G401 (cell line): ENCODE measurements at regions not wholly inside any gene's neighbourhood (a gene's known extent, or its start where the extent isn't known, plus 50 kb on each side); places are given as distances from the start of the nearest gene placed in this dataset.

ENCODE experiments used
- DNase-seq: peaks from one replicate; pipeline ENCODE4 v3.0.0-alpha.2; 2015; ENCODE audit warnings: low spot score
- in situ Hi-C: cut with HindIII; loops from 2 replicates; pipeline ENCODE4 v1.10.0; 2016; ENCODE audit warnings: low sequenced_read_pairs, mixed read lengths

DNA sequence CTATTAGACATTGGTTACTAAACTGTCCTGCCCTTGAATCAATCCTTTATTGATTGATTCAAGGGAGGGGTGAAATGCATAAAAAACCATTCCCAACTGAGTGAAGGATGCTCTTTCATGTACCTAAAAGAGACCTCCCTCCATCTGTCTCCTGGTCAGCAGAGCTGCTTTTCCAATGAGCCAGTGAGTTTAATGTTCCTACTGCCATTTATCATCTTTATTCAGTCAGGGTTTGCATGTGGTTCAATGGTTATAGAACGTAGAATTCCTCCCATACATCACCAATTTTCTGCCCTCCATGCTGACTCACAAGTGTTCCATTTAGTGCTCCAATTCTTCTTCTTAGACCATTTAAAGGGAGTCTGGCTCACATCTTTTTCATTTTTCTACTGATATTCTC lies 199.1 kb upstream of the PCSK5 start:
- in situ Hi-C loops, result no loop called here

DNA sequence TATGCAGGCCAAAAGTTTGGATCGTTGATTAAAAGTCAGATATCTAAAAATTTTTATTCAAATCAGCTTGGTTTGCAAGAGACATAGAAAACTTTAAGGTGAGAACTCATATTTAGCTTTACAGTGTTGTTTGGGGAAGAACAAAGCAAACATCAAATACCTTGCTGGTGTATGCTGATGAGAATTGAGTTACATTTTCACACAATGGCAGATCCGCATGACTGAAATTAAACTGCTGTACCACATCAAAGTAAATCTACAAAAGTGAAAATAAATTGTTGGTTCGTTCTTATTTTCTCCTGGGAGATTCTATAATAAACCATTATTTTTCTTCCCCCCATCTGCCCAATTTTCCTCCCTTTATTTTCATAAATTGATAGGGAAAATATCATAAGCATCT lies 198.2 kb upstream of the PCSK5 start:
- in situ Hi-C loops, result no loop called here
- no peak for DNase-seq

More for the DNA sequence above, 199.1 kb upstream of the PCSK5 start:
- no peak for DNase-seq

DNA sequence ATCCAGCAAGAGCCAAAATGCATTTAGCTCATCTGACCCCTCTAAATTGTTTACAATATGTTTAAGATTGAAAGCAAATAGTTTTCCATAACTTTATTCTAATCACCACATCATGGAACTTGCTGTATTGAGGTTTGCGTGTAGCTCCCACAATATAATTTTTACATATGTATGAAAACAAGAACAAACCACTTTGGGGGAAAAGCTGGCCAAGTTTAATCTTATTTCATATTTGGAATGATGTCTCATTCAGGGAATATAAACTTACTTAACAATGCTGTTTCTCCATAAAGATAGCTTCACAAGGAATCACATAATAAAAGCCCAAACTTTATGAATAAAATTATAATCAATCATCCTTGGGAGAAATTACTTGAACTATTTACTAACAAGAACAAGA lies 194.6 kb upstream of the PCSK5 start:
- no peak for DNase-seq
- in situ Hi-C loops, result no loop called here

DNA sequence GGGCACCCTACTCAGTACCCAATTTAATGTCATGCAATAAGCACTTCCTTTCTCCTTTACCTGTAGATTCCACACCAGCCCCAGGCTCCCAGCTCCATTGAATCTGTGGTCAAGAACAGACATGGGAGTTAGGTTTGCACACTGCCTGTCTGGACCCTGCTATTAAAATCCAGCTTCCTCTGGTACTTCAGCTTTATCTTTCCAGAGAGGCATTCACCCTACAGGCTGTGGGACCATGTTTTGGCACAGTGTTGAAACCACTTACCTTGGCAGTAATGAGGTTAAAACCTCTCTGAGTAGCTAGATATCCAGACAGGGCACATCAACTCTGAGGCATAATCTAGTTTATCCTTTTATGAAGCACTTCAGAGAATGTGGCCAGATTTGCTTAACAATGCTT lies 191.5 kb upstream of the PCSK5 start:
- DNase-seq, result no peak
- in situ Hi-C loops, result no loop called here

DNA sequence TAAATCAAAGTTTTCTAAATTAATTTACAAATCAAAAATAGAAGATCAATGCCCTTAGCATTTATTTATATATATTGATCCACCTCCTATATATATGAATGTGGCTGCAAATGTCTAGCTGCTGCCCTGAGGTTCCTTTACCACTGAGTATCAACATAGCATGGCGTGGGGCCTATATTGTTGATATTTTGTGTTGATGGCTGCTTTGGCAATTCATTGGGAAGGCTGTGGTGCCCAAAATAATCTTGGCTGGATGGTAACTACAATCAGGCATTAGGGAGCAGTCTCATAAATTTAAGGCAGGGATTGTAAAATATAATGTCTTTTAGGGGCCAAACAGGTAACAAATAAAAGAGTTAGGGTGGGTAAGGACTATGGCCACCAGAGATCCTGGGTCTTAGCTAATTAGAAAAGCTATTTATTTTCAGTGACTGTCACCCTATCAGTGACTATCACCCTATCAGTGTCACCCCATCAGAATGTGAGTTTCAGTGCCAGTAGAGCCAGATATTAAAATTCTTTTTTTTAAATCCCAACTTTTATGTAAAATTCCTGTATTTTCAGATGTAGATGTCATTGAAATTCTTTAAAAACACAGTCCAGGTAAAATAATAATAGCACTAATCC lies 190.7 kb upstream of the PCSK5 start:
- in situ Hi-C loops, result no loop called here
- no peak for DNase-seq

DNA sequence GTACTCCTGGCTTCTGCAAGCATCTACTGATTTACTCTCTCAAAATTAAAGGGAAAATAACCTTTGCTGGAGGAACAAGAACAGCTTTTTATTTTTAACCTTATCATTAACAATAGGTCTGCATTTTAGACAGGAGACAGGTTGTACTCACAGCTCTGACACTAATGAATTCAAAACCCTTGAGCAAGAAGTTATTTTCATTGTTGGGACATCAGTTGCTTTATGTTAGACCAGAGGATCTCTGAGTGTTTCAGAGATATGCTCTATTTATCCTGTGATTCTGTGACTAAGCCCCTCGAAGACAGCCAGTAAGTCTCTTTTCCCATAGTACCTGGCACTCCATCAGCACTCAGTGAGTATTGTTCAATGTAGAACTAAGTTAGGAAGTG lies 190.2 kb upstream of the PCSK5 start:
- in situ Hi-C loops, result no loop called here
- no peak for DNase-seq

DNA sequence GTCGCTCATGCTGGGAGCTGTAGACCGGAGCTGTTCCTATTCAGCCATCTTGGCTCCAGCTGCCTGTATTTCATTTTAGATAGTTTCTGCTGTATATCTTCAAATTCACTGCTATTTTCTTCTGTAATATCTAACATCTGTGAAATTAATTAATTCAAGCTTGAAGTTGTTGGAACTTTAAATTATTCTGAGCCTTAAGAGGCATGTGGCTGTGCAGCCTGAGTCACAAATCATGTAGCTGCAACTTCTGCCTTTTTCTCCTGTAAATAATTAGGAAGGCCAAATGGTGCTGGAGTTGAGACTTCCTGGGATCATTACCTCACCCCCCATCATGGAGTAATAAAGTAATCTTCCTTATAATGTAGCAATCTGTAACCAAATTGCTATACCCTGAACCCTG lies 183.3 kb upstream of the PCSK5 start:
- no peak for DNase-seq
- in situ Hi-C loops, result no loop called here

DNA sequence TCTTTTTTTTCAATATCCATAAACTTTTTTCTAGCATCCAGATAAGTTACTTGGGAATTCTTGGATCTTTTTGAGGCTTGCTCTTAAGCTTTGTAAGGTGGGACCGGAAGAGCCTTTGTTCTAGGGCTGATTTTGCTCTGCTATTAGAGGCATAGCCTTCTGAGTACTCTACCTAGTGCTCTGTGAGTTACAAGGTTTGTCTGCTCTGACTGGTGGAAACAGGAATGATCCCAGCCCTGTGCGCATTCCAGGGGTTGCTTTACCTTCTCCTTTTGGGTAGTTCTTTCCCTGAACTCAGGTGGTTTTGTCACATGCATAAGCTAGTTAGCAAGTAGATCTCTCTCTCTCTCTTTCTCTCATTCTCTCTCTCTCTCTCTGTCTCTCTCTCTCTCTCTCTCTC lies 180.8 kb upstream of the PCSK5 start:
- no peak for DNase-seq
- in situ Hi-C loops, result no loop called here

DNA sequence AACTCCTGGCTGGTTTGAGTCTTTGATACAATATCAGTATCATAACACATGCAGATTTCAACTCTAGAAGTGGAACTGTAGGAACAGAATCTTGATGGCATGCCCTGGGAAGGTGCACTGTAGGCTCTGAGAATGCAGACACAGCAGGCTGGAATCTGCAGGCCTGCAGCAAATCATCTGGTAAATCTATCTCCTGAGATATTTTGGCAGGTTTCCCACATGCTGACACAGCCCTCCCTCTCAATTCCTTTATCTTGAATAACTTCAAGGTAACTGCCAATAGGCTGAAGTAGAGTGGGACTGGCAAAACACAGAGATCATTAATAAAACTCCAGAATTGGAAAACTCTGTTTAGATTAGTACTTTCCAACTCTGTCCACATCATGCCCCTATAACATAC lies 177.8 kb upstream of the PCSK5 start:
- DNase-seq, result no peak
- in situ Hi-C loops, result no loop called here

DNA sequence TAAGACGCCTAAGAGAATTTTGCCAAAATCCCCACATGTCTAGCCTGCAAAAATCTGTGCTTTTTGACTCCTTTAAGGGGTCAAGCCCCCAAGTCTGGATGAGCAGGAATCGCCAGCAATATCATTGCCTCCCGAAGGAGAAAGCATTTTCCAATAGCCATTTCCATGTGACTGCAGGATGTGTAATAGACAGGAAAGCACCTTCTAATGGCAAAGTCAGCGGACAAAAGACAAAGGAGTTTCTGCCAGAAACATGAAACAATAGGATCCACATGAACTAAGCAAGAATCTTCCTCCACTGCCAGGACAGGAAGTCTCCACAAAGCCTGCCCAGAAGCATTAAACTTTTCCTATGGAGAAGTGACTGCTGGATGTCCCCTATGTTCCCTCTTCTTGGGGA lies 177.1 kb upstream of the PCSK5 start:
- in situ Hi-C loops, result no loop called here
- no peak for DNase-seq

DNA sequence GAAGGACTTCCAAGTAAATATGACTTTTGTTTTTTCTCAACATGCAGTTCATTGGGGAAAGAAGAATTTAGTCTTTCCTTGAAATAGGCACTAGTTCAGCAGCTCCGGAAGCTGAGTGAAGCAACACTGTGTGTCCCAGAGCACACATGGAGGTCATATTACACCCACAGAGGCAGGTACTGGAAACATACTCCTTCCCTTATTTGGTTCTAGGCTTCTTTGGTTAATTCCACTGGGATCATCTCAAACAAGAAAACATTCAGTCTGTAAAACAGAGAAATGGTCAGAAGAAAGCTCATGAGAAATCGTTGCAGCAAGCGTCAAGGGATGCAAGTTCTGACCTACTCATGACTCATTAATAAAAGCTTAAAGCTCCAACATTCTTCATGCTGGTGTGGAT lies 175.1 kb upstream of the PCSK5 start:
- in situ Hi-C loops, result no loop called here
- no peak for DNase-seq

DNA sequence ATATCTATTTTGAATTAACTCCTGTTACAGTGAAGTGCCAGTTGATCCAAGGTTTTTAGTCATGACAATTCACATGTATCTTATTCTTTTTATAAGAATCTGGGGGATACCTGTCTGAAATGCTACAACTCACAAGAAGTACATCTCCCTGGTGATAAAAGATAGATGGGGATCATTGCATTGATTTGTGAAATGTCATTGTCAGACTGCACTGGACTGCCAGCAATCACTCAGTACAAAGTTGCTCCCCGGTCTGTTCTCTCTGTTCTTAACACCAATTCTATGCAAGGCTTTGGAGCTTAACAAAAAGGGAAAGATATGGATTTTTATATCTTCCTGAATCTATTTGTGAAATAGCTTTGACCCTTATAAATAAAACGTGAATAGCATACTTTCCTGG lies 171.8 kb upstream of the PCSK5 start:
- no peak for DNase-seq
- in situ Hi-C loops, result no loop called here

DNA sequence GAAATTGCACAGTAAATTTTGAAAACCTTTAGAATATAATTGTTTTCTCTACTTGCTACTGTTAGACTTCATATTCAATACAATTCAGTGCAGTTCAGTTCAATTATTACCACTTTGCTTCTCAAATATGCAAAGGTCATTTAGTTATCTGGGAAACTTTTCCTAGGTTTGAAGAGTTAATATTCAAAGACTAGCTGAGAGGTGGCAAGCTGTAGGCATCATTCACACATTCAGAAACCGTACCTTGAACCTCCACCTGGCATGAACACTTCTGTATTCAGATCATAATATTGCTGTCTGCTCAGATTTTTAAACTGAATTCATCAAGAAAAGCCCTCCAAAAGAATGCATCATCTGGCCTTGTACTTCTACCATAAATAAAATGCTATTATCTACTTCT lies 162.1 kb upstream of the PCSK5 start:
- in situ Hi-C loops, result no loop called here
- DNase-seq, result no peak

DNA sequence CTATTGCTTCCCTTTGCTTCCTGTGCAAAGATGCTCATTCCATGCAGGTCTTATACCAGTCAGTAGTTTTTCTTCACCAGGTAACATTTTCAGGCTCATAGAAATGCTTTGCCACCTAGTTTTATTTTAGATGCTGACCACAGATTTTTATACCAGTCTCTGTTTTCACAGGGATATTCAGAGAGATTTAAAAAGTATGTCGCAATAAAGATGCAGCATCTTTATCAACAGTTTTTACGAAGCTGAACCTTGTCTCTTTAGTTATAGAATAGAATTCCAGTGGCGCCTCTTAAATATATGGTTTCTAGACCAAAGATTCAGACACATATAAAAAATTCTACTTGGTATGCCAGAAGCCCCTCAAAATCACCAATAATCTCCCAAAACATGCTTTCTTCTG lies 155.7 kb upstream of the PCSK5 start:
- DNase-seq, result no peak
- in situ Hi-C loops, result no loop called here

DNA sequence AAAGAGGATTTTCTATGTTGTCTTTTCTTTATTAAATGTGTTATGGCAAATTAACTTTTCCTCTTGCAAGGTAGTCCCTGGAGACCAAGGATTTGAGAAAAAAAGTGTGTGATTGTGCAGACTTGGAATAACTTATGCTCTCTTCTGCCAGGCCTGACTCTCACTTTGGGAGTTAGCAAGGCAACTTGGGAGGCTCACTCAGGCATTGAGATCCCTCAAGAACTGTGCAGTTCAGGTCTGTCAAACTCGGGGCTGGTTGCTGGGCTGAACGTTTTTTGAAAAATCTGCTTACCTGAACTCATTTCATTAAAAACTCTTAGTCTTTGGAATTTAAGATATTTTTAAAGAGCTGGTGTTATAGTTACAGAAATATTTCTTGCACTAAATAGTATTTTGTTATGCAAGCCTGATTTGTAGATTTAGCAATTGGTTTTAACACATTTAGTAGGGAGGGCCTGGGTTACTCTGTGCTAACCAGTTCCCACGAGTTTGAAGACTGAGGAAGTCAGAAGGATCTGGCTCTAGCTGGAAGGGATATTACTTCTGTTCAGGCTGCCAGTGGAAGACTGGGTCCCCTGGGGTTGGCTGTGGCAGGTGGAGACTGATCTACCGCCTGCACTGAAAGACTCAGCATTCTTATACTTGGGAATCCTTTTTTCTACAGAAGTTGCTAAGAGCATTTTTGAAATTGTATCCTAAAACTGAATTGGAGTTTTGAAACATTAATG lies 150.4 kb upstream of the PCSK5 start:
- DNase-seq, result no peak
- in situ Hi-C loops, result no loop called here

DNA sequence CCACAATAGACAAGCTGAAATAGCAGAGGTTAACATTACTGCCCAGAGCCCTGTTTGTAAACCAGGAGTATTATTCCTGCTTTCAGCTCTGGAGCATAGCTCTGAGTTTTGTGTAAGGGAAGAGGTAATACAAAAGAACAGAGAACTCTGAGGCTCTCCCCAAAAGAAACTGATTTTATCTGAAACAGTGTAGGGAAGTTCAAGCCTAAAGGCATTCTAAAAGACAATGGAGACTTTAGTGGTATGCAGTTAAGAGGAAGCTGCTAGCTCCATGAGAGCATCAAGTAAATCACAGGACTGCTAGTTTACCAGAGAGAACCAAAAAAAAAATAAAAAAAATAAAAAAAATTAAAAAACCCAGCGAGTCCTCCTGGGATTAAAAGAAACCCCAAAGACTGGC lies 146.6 kb upstream of the PCSK5 start:
- in situ Hi-C loops, result no loop called here
- DNase-seq, result no peak

DNA sequence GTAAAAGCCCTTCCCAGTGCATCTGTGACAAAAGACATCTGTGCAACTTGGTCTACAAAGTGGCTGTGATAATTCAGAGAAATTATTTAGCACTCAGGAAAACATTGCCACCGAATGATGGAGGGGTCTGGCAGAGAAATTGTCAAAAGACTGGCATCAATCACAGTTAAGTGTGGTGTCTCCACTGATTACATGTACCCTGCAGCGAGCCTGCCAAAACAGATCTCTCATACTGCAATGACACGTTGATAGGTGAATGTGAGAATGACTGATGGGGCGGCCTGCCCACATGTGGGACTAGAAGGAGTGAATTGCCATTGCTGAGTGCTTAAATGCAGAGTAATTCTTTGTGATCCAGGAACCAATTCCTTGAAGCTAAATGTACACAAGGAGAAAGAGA lies 136.4 kb upstream of the PCSK5 start:
- DNase-seq, result no peak
- in situ Hi-C loops, result no loop called here

DNA sequence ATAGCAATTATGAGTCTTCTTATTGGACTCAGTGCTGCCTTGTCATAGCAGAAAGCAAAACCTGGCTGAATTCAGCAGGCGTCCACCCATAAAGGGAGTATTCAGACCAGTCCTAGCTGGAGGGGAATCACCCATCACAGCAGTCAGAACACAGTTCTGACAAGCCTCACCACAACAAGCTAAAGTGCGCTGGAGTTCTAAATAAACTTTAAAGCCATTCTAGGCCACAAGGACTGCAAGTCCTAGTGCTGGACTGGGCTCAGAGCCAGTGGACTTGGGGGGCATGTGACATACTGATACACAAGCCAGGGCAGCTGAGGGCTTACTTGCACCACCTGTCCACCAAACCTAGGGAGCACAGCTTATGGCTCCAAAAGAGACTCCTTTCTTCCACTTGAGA lies 115.3 kb upstream of the PCSK5 start:
- in situ Hi-C loops, result no loop called here
- no peak for DNase-seq

DNA sequence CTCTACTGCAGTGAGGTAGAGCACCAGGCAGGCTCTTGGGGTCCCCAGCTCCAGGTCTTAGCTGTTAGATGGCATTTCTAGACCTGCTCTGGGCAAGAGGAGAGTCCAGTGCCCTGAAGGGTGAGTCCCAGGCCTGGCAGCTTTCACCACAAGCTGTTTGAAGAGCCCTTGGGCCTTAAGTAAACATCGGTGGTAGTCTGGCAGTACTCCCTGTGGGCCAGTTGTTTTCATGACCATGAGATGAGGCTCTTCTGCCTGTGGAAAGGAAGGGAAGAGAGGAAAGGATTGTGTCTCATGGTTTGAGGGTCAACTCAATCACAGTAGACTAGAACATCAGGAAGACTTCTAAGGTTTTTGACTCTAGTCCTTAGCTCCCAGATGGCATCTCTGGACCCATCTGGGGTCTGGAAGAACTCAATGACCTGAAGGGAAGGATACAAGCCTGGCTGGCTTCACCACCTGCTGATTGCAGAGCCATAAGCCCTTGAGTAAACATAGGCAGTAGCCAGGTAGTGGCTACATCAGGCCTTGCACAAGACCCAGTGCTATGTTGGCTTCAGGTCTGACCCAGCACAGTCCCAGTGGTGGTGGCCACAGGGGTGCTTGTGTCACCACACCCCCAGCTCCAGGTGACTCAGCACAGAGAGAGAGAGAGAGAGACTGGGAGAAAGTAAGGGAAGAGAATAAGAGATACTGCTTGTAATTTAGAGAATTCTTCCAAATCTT lies 114.3 kb upstream of the PCSK5 start:
- no peak for DNase-seq

DNA sequence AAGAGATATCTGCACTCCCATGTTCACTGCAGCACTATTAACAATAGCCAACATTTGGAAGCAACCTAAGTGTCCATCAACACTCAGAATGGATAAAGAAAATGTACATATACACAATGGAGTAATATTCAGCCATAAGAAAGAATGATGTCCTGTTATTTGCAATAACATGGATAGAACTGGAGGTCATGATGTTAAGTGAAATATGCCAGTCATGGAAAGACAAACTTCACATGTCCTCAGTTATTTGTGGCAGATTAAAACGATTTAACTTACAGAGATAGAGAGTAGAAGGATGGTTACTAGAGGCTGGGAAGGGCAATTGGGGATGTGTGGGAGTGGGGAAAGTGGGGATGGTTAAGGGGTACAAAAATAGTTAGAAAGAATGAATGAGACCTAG lies 110.3 kb upstream of the PCSK5 start:
- in situ Hi-C loops, result no loop called here
- no peak for DNase-seq

More for the DNA sequence above, 114.3 kb upstream of the PCSK5 start:
- in situ Hi-C loops, result no loop called here
